ENCODE measurements at regions not wholly inside any gene's neighbourhood (a gene's known extent, or its start where the extent isn't known, plus 50 kb on each side); places are given as distances from the start of the nearest gene placed in this dataset.

GRCh38 chr10:8919280-8919679 is 864.8 kb downstream of the GATA3 start:
- no peak for DNase-seq

GRCh38 chr10:8921568-8921967 is 867.1 kb downstream of the GATA3 start:
- DNase-seq = no peak

- DNase-seq = no peak
These were observed 868.6 kb downstream of the GATA3 start for GRCh38 chr10:8923096-8923495.

GRCh38 chr10:8927705-8928104 is 873.2 kb downstream of the GATA3 start:
- no peak for DNase-seq

GRCh38 chr10:8946451-8946850 is 892.0 kb downstream of the GATA3 start:
- no peak for DNase-seq

- no peak for DNase-seq
These were observed 896.5 kb downstream of the GATA3 start for GRCh38 chr10:8950978-8951377.

GRCh38 chr10:8951440-8952089 is 897.1 kb downstream of the GATA3 start:
- DNase-seq = no peak

GRCh38 chr10:8956400-8956799 is 901.9 kb downstream of the GATA3 start:
- DNase-seq = no peak

- DNase-seq = no peak
These were observed 907.8 kb downstream of the GATA3 start for GRCh38 chr10:8962249-8962648.

- DNase-seq = no peak
These were observed 912.6 kb downstream of the GATA3 start for GRCh38 chr10:8967061-8967460.

- no peak for DNase-seq
These were observed 915.4 kb downstream of the GATA3 start for GRCh38 chr10:8969853-8970252.

GRCh38 chr10:8975535-8975934 is 921.0 kb downstream of the GATA3 start:
- DNase-seq = no peak

- DNase-seq = no peak
These were observed 923.6 kb downstream of the GATA3 start for GRCh38 chr10:8978100-8978499.

- no peak for DNase-seq
These were observed 925.5 kb downstream of the GATA3 start for GRCh38 chr10:8979976-8980375.

GRCh38 chr10:8981277-8981676 is 926.8 kb downstream of the GATA3 start:
- DNase-seq = no peak

GRCh38 chr10:8985651-8986050 is 931.2 kb downstream of the GATA3 start:
- DNase-seq = no peak

GRCh38 chr10:8986975-8987374 is 932.5 kb downstream of the GATA3 start:
- DNase-seq = no peak

- DNase-seq = no peak
These were observed 933.2 kb downstream of the GATA3 start for GRCh38 chr10:8987712-8988111.

GRCh38 chr10:8990280-8990987 is 935.9 kb downstream of the GATA3 start:
- DNase-seq = no peak

- DNase-seq = no peak
These were observed 937.5 kb downstream of the GATA3 start for GRCh38 chr10:8992009-8992408.

- DNase-seq = no peak
These were observed 939.4 kb downstream of the GATA3 start for GRCh38 chr10:8993864-8994263.

- no peak for DNase-seq
These were observed 944.3 kb downstream of the GATA3 start for GRCh38 chr10:8998751-8999150.

- DNase-seq = no peak
These were observed 948.6 kb downstream of the GATA3 start for GRCh38 chr10:9003122-9003521.

- peak; percentile 46 for DNase-seq
These were observed 950.2 kb downstream of the GATA3 start for GRCh38 chr10:9004736-9005135.

- no peak for DNase-seq
These were observed 955.0 kb downstream of the GATA3 start for GRCh38 chr10:9009505-9009904.

Measured in CD4-positive, alpha-beta T cell treated with Interleukin-17A for 1 hour (primary cell).